ENCODE measurements at regions not wholly inside any gene's neighbourhood (a gene's known extent, or its start where the extent isn't known, plus 50 kb on each side); places are given as distances from the start of the nearest gene placed in this dataset.
"Not testable (repeated sequence)": the region's sequence is repeated elsewhere in the genome, so short reads cannot be mapped to it uniquely, and the experiment has no call there.

DNA sequence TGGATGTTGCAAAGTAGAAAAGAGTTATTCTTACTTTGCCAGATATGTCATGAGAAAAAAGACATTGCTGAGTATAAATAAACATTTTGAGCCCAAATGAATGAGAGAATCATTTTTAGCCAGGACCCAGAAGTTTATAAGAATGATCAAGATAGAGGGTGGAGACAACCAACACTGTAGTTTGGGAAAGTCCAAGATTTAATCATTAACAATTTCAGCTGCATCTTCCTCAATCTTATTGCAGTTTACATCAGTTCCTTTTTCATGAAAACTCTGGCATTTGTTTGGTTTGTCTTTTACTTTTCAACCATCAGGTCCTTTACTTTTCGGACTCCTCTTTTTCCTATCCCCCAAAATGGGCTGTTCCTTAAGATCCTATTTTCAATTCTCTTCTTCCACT lies 645.9 kb downstream of the ANKRD50 start:
- DNase-seq, result no peak
- Histone ChIP-seq H3K4me2 (ENCODE audit: unreplicated experiment) (no peak overlapping the region), H4K20me1 (ENCODE audit: insufficient read depth) (no peaks in the 10 kb centered on the region), H3K9me2 (ENCODE audit: insufficient read depth) (no peaks in the 10 kb centered on the region), H3K9ac (no peak overlapping the region), H3K9me3 (ENCODE audit: low read depth) (no peaks in the 10 kb centered on the region), H3K4me3 (no peak overlapping the region), H3K27me3 (replicated peaks; ENCODE audit: insufficient read depth) (no peaks in the 10 kb centered on the region), H3F3A (ENCODE audit: insufficient read depth) (peaks cover 9% of the 10 kb centered on the region; the same call in 1 of the 2 replicates), H2AFZ (no peak overlapping the region), H3K36me3 (ENCODE audit: low read depth) (no peaks in the 10 kb centered on the region), H3K79me2 (ENCODE audit: insufficient read depth) (no peaks in the 10 kb centered on the region), H3K4me1 (ENCODE audit: insufficient read depth) (peaks cover 3% of the 10 kb centered on the region; the same call in 1 of the 2 replicates), H3K27ac (no peak overlapping the region)
- WGBS, 2 experiments (ENCODE audit: low coverage in 1 of 2, low lambda C conversion rate in 2 of 2, missing lambda C conversion rate in 2 of 2), result 86 to 87% methylated on average over 1 of the region's 1 CpG
- in situ Hi-C loops (cut with MboI), result no loop called here
- TF ChIP-seq EZH2phosphoT487 (IDR thresholded peaks at IDR 0.05; ENCODE audit: insufficient read depth, low read depth), result no peak
- TF ChIP-seq EZH2 (IDR thresholded peaks at IDR 0.05; ENCODE audit: insufficient read depth, poor library complexity, severe bottlenecking), result no peak

DNA sequence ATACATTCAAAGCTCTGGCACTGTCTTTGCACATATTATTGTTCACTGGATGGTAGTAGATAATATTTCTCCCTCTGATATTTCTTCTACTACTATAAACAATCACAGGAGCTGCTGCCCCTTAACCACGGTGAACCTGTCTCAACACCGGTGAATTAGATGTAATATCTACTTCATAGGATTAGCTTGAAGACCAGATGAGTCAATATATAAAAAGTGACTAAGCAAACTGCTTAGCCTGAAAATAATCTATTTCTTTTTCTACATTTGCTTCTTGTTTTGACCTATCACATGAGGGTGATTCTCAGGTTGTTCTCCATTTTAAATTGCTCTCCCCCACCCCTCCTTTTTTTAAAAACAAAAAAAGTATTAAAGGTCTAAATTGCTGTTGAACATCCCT lies 645.5 kb downstream of the ANKRD50 start:
- Histone ChIP-seq H3K4me3 (no peak overlapping the region), H4K20me1 (ENCODE audit: insufficient read depth) (no peaks in the 10 kb centered on the region), H3K9ac (no peak overlapping the region), H3K79me2 (ENCODE audit: insufficient read depth) (no peaks in the 10 kb centered on the region), H3K9me3 (ENCODE audit: low read depth) (no peaks in the 10 kb centered on the region), H3K36me3 (ENCODE audit: low read depth) (no peaks in the 10 kb centered on the region), H3K27me3 (replicated peaks; ENCODE audit: insufficient read depth) (no peaks in the 10 kb centered on the region), H2AFZ (no peak overlapping the region), H3K27ac (no peak overlapping the region), H3K4me1 (ENCODE audit: insufficient read depth) (no peaks in the 10 kb centered on the region), H3K4me2 (ENCODE audit: unreplicated experiment) (no peak overlapping the region), H3K9me2 (ENCODE audit: insufficient read depth) (no peaks in the 10 kb centered on the region), H3F3A (ENCODE audit: insufficient read depth) (peaks cover 9% of the 10 kb centered on the region; the same call in 1 of the 2 replicates)
- no peak for DNase-seq
- in situ Hi-C loops (cut with MboI), result no loop called here
- no peak for TF ChIP-seq EZH2 (IDR thresholded peaks at IDR 0.05; ENCODE audit: insufficient read depth, poor library complexity, severe bottlenecking)
- no peak for TF ChIP-seq EZH2phosphoT487 (IDR thresholded peaks at IDR 0.05; ENCODE audit: insufficient read depth, low read depth)
- WGBS, 2 experiments (ENCODE audit: low coverage in 1 of 2, low lambda C conversion rate in 2 of 2, missing lambda C conversion rate in 2 of 2), result 91 to 98% methylated on average over 2 of the region's 2 CpGs

DNA sequence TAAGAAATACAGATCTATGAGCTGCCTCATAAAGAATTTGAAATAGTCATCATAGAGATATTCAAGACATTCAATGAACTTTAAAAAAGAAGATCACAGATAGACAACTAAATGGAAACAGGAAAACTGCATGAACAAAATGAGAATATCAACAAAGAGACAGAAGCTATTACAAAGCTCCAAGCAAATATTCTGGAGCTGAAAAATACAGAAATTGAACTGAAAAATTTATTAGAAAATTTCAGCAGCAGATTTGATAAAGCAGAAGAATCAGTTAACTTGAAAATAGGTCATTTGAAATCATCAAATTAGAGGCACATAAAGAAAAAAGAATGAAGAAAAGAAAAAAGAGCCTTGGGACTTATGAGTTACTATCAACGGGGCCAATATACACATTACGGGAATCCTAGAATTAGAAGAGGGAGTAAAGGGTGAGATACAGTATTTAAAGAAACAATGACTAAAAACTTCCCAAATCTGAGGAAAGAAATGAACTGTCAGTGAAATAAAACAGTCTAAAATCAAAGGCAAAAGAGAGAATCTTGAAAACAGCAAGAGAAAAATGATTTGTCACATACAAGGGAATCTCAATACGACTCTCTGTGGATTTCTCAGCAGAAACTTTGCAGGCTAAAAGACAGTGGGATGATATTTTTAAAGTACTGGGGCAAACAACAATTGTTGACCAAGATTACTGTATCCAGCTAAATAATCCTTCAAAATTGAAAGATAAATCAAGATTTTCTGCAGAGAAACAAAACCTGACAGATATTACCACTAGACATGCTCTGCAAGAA lies 641.6 kb downstream of the ANKRD50 start:
- H3K9me3 ChIP-seq (ENCODE audit: low read depth), result no peaks in the 10 kb centered on the region
- no peaks in the 10 kb centered on the region for H3K36me3 ChIP-seq (ENCODE audit: low read depth)
- no peaks in the 10 kb centered on the region for H3K4me1 ChIP-seq (ENCODE audit: insufficient read depth)
- no peak overlapping the region for H3K4me3 ChIP-seq
- H2AFZ ChIP-seq, result no peak overlapping the region
- no peak for TF ChIP-seq EZH2phosphoT487 (IDR thresholded peaks at IDR 0.05; ENCODE audit: insufficient read depth, low read depth)
- TF ChIP-seq EZH2 (IDR thresholded peaks at IDR 0.05; ENCODE audit: insufficient read depth, poor library complexity, severe bottlenecking), result no peak
- no peaks in the 10 kb centered on the region for H3K9me2 ChIP-seq (ENCODE audit: insufficient read depth)
- whole genome bisulfite sequencing, 2 experiments (ENCODE audit: low coverage in 1 of 2, low lambda C conversion rate in 2 of 2, missing lambda C conversion rate in 2 of 2), result 80 to 81% methylated on average over 3 of the region's 3 CpGs
- H3K9ac ChIP-seq, result no peak overlapping the region
- DNase-seq, result no peak
- H4K20me1 ChIP-seq (ENCODE audit: insufficient read depth), result no peaks in the 10 kb centered on the region
- H3K79me2 ChIP-seq (ENCODE audit: insufficient read depth), result no peaks in the 10 kb centered on the region
- peaks cover 9% of the 10 kb centered on the region; the same call in 1 of the 2 replicates for H3F3A ChIP-seq (ENCODE audit: insufficient read depth)
- H3K27ac ChIP-seq, result no peak overlapping the region
- in situ Hi-C loops (cut with MboI), result no loop called here
- no peak overlapping the region for H3K4me2 ChIP-seq (ENCODE audit: unreplicated experiment)
- no peaks in the 10 kb centered on the region for H3K27me3 ChIP-seq (replicated peaks; ENCODE audit: insufficient read depth)

DNA sequence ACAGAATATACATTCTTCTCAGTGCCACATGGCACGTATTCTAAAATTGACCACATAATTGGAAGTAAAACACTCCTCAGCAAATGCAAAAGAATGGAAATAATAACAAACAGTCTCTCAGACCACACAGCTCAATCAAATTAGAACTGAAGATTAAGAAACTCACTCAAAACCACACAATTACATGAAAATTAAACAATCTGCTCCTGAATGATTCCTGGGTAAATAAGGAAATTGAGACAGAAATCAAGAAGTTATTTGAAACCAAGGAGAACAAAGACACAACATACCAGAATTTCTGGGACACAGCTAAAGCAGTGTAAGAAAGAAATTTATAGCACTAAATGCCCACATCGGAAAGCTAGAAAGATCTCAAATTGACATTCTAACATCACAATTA lies 637.3 kb downstream of the ANKRD50 start:
- in situ Hi-C loops (cut with MboI); H3K79me2 ChIP-seq (ENCODE audit: insufficient read depth); DNase-seq; H3K9ac ChIP-seq; H3K9me2 ChIP-seq (ENCODE audit: insufficient read depth); H3K27me3 ChIP-seq (replicated peaks; ENCODE audit: insufficient read depth); H4K20me1 ChIP-seq (ENCODE audit: insufficient read depth); H3K4me2 ChIP-seq (ENCODE audit: unreplicated experiment); H3K4me1 ChIP-seq (ENCODE audit: insufficient read depth); H2AFZ ChIP-seq; H3K27ac ChIP-seq; H3K9me3 ChIP-seq (ENCODE audit: low read depth); H3K4me3 ChIP-seq; H3K36me3 ChIP-seq (ENCODE audit: low read depth): not testable (repeated sequence)
- WGBS, 2 experiments (ENCODE audit: low coverage in 1 of 2, low lambda C conversion rate in 2 of 2, missing lambda C conversion rate in 2 of 2), result 61 to 70% methylated on average over 2 of the region's 2 CpGs
- H3F3A ChIP-seq (ENCODE audit: insufficient read depth), result peaks cover 18% of the 10 kb centered on the region
